ENCODE measurements at regions not wholly inside any gene's neighbourhood (a gene's known extent, or its start where the extent isn't known, plus 50 kb on each side); places are given as distances from the start of the nearest gene placed in this dataset.

- TF ChIP-seq EZH2 (IDR thresholded peaks at IDR 0.05; ENCODE audit: borderline replicate concordance, low read depth, low read length, severe bottlenecking): no peak
- no peak for TF ChIP-seq CTCF (IDR thresholded peaks at IDR 0.05; ENCODE audit: borderline replicate concordance, extremely low read depth, low read length, poor library complexity, severe bottlenecking)
- Histone ChIP-seq H3K27ac (ENCODE audit: low read length) (no peak overlapping the region), H3K4me1 (ENCODE audit: insufficient read depth, low read length) (no peaks in the 10 kb centered on the region), H2AFZ (ENCODE audit: low read depth, low read length) (no peak overlapping the region), H3K4me2 (ENCODE audit: insufficient read depth, low read length) (no peak overlapping the region), H3K27me3 (ENCODE audit: insufficient read depth, low read length, poor library complexity) (peaks cover 13% of the 10 kb centered on the region), H3K79me2 (ENCODE audit: insufficient read depth, low read length) (no peaks in the 10 kb centered on the region), H3K36me3 (ENCODE audit: insufficient read depth, low read length) (no peaks in the 10 kb centered on the region), H3K9me3 (ENCODE audit: insufficient read depth, low read length, severe bottlenecking) (no peaks in the 10 kb centered on the region), H3K9ac (ENCODE audit: low read depth, low read length) (no peak overlapping the region), H3K4me3 (ENCODE audit: low read depth in 1 of 2, low read length in 2 of 2) (no peak overlapping the region), H4K20me1 (ENCODE audit: insufficient read depth, low read length) (no peaks in the 10 kb centered on the region)
- DNase-seq (no peak), ATAC-seq (ENCODE audit: insufficient read depth, low read depth) (no peak)
Measured at GRCh38 chr18:77911971-77912605, 662.4 kb downstream of the GALR1 start.

- DNase-seq (no peak), ATAC-seq (ENCODE audit: insufficient read depth, low read depth) (no peak)
- H3K36me3 ChIP-seq (ENCODE audit: insufficient read depth, low read length): no peaks in the 10 kb centered on the region
- no peaks in the 10 kb centered on the region for H3K4me1 ChIP-seq (ENCODE audit: insufficient read depth, low read length)
- H3K9ac ChIP-seq (ENCODE audit: low read depth, low read length): no peak overlapping the region
- no peaks in the 10 kb centered on the region for H3K9me3 ChIP-seq (ENCODE audit: insufficient read depth, low read length, severe bottlenecking)
- peaks cover 4% of the 10 kb centered on the region for H3K27me3 ChIP-seq (ENCODE audit: insufficient read depth, low read length, poor library complexity)
- no peak overlapping the region for H2AFZ ChIP-seq (ENCODE audit: low read depth, low read length)
- no peak overlapping the region for H3K4me2 ChIP-seq (ENCODE audit: insufficient read depth, low read length)
- H4K20me1 ChIP-seq (ENCODE audit: insufficient read depth, low read length): no peaks in the 10 kb centered on the region
- H3K27ac ChIP-seq (ENCODE audit: low read length): no peak overlapping the region
- H3K4me3 ChIP-seq (ENCODE audit: low read depth in 1 of 2, low read length in 2 of 2): no peak overlapping the region
- TF ChIP-seq EZH2 (IDR thresholded peaks at IDR 0.05; ENCODE audit: borderline replicate concordance, low read depth, low read length, severe bottlenecking) (no peak), CTCF (IDR thresholded peaks at IDR 0.05; ENCODE audit: borderline replicate concordance, extremely low read depth, low read length, poor library complexity, severe bottlenecking) (no peak)
- H3K79me2 ChIP-seq (ENCODE audit: insufficient read depth, low read length): no peaks in the 10 kb centered on the region
Measured at GRCh38 chr18:77918730-77919129, 669.1 kb downstream of the GALR1 start.

- no peak for DNase-seq
- H3K27me3 ChIP-seq (ENCODE audit: insufficient read depth, low read length, poor library complexity): peaks cover 4% of the 10 kb centered on the region
- H3K27ac ChIP-seq (ENCODE audit: low read length): no peak overlapping the region
- no peaks in the 10 kb centered on the region for H3K79me2 ChIP-seq (ENCODE audit: insufficient read depth, low read length)
- no peak for ATAC-seq (ENCODE audit: insufficient read depth, low read depth)
- H4K20me1 ChIP-seq (ENCODE audit: insufficient read depth, low read length): no peaks in the 10 kb centered on the region
- H3K4me1 ChIP-seq (ENCODE audit: insufficient read depth, low read length): no peaks in the 10 kb centered on the region
- H3K9ac ChIP-seq (ENCODE audit: low read depth, low read length): no peak overlapping the region
- H3K9me3 ChIP-seq (ENCODE audit: insufficient read depth, low read length, severe bottlenecking): no peaks in the 10 kb centered on the region
- TF ChIP-seq EZH2 (IDR thresholded peaks at IDR 0.05; ENCODE audit: borderline replicate concordance, low read depth, low read length, severe bottlenecking) (no peak), CTCF (IDR thresholded peaks at IDR 0.05; ENCODE audit: borderline replicate concordance, extremely low read depth, low read length, poor library complexity, severe bottlenecking) (no peak)
- H3K4me2 ChIP-seq (ENCODE audit: insufficient read depth, low read length): no peak overlapping the region
- H3K4me3 ChIP-seq (ENCODE audit: low read depth in 1 of 2, low read length in 2 of 2): no peak overlapping the region
- no peak overlapping the region for H2AFZ ChIP-seq (ENCODE audit: low read depth, low read length)
- no peaks in the 10 kb centered on the region for H3K36me3 ChIP-seq (ENCODE audit: insufficient read depth, low read length)
Measured at GRCh38 chr18:77919923-77920322, 670.3 kb downstream of the GALR1 start.

All from DND-41 (cell line).